GM21576 (cell line): ENCODE measurements at regions not wholly inside any gene's neighbourhood (a gene's known extent, or its start where the extent isn't known, plus 50 kb on each side); places are given as distances from the start of the nearest gene placed in this dataset.

Experiments used
- ATAC-seq: cut with Tn5 transposase; IDR thresholded peaks from one replicate; pipeline ENCODE4 v1.9.1; 2021; ENCODE audit warnings: mild to moderate bottlenecking, moderate library complexity; ENCODE audit not compliant: unreplicated experiment

- ATAC-seq = no peak
Measured at GRCh38 chr5:39835371-39835770, 410.6 kb upstream of the DAB2 start.

- ATAC-seq = no peak
Measured at GRCh38 chr5:39829441-39829840, 404.7 kb upstream of the DAB2 start.

DNA sequence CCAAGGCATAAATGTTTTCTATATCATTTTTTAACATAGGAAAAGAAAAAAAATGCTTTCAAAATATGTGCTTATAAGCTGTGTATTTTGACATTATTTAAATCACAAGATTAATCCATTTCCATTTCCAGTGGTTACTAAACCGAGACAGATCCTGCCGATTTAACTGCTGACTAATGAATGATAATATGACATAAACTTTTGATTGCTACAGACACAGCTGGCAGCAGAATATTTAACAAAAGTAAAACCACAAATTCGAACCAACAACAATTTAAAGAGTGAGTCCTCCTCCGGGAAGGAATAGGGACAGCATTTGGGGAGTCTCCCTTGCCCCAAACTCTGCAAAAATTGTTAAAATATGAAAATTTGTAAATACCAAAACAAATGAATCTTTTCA lies 401.3 kb upstream of the DAB2 start:
- ATAC-seq = no peak

GRCh38 chr5:39825301-39825700 lies 400.5 kb upstream of the DAB2 start:
- ATAC-seq = no peak

DNA sequence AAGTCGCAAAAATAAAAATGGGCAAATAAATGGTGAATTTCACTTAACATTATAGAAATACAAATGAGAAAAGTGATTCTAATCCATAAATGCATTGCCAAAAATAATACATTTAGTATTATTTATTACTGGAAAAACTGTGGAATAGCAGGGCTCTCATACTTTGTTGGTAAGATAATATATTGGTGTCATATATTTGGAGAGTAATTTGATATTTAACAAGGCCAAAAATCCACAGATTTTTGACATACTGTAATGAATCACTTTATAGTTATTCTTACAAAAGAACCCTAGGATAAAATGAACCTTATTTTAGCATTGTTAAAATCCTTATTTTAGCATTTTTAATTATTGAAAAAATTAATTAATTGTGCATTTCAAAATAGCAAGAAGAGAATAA lies 397.2 kb upstream of the DAB2 start:
- ATAC-seq = no peak

DNA sequence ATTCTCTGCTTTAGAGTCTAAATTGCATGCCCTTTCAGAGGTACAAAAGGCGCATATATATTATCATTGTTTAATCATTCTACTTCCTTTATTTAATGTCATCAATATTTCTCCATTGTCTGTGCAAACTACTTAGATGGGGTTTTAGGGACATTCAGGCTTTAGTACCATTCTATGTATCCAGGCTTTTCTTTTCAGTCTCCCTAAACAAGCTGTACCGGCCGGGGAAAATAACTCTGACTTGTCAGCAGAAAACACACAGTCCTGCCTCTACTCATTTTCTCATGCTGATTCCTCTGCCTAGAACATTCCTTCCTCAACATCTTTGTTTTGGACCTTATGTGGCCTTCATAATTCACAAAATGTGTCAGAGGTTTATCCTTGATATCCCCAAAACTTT lies 392.1 kb upstream of the DAB2 start:
- ATAC-seq = no peak

- ATAC-seq = no peak
Measured at GRCh38 chr5:39816156-39816845, 391.5 kb upstream of the DAB2 start.

- no peak for ATAC-seq
Measured at GRCh38 chr5:39815711-39816110, 390.9 kb upstream of the DAB2 start.

DNA sequence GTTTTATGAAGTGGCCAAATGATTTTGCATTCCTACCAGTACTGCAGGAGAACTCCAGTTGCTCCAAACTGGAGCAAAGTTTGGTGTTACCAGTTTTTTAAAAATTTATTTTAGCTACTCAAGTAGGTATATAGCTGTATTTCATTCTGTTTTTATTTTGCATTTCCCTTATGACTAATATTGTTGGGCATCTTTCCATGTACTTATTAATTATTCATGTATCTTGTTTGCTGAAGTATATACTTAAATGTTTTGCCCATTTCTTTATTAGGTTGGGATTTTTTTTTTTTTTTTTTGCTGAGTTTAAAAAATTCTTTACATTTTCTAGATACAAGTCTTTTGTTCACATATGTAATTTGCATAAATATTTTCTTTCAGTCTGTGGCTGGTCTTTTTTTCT lies 386.6 kb upstream of the DAB2 start:
- no peak for ATAC-seq

GRCh38 chr5:39808656-39809055 lies 383.9 kb upstream of the DAB2 start:
- ATAC-seq = no peak

GRCh38 chr5:39801306-39801705 lies 376.5 kb upstream of the DAB2 start:
- ATAC-seq = no peak

GRCh38 chr5:39800042-39800601 lies 375.3 kb upstream of the DAB2 start:
- ATAC-seq = no peak

DNA sequence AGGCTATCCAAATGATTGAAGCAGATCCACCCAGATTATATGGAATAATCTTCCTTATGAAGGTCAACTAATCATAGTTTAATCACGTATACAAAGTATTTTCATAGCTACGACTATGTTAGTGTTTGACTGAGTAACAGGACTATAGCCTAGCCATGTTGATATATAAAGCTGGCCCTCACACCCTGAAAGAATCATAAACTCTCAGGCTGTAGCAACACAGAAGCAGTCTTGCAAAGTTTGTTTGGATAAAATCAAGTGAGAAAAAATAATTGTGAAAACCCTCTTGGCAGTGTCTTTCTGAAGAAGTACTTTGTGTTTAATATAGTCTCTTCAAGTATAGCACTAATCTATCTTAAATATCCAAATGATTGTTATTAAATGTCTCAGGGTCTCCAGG lies 374.5 kb upstream of the DAB2 start:
- no peak for ATAC-seq

GRCh38 chr5:39794513-39795210 lies 369.9 kb upstream of the DAB2 start:
- ATAC-seq = no peak

DNA sequence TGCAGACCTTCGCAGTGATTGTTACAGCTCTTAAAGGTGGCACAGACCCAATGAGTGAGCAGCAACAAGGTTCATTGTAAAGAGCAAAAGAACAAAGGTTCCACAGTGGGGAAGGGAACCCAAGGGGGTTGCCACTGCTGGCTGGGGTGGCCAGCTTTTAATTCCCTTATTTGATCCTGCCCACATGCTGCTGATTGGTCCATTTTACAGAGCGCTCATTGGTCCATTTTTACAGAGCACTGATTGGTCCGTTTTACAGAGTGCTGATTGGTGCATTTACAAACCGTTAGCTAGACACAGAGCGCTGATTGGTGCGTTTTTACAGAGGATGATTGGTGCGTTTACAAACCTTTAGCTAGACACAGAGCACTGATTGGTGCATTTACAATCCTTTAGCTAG lies 360.6 kb upstream of the DAB2 start:
- no peak for ATAC-seq

GRCh38 chr5:39783756-39784421 lies 359.1 kb upstream of the DAB2 start:
- peak; percentile 56 for ATAC-seq

- no peak for ATAC-seq
Measured at GRCh38 chr5:39780347-39780746, 355.6 kb upstream of the DAB2 start.

DNA sequence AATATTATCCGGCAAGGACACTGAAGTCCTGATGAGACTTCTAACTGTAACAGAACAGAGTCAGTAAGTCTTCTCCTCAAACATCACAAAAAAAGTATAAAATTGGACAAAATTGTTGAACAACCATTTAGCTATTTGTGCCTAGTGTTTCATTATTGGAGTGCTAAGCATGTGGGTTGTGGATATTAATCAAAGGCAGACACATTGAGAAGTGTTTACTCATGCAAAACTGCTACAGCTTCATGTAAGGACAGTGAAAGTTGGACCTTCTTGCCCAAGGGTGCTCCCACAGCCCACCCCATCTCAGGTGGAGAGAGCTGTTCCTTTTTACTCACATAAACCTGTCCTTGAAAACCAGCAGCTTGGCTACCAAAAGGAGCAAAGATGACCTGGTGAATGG lies 355.1 kb upstream of the DAB2 start:
- ATAC-seq = no peak

GRCh38 chr5:39775797-39776365 lies 351.1 kb upstream of the DAB2 start:
- ATAC-seq = no peak

DNA sequence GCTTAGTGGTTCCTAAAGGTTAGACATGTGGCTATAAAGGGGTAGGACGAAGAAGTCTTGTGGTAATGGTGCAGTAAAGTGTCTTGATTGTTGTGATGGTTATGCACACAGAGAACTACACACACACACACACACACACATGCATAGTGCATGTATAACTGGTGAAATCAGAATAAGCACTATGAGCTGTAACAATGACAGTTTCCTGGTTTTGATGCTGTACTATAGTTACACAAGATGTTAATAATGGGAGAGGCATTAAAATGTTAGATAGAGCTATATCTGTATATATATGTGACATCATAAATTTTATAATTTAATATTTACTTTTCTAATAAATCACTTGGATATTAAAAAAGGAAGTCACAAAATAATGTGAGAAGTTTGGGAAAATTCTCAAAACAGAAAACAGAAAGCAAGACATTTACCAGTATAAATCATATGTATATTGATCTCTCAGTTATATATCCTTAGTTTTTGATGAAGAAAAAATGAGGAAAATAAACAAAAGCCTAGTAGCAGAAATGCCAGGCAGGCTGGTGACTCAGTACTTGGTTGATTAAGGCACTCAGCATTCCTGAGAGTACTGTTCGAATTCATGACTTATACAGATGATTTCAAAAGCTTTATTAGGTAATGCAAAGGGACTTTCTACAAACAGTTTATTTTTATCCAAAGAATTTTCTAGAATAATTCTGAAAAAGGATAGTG lies 350.5 kb upstream of the DAB2 start:
- ATAC-seq = no peak

- no peak for ATAC-seq
Measured at GRCh38 chr5:39774605-39775004, 349.8 kb upstream of the DAB2 start.
